Transverse colon (tissue), 4 donors: ENCODE measurements at regions not wholly inside any gene's neighbourhood (a gene's known extent, or its start where the extent isn't known, plus 50 kb on each side); places are given as distances from the start of the nearest gene placed in this dataset.

ENCODE experiments used
- POLR2A ChIP-seq: fragments of 450-650 bp; IDR thresholded peaks from one replicate; pipeline ENCODE4 v1.6.1; 2016; ENCODE audit warnings: antibody characterized with exemption, mild to moderate bottlenecking, moderate library complexity
- POLR2AphosphoS5 ChIP-seq, 3 donors: sonication (generic); formaldehyde crosslinking; IDR thresholded peaks; one replicate each; pipeline ENCODE4 v1.6.1; 2016; ENCODE audit warnings: antibody characterized with exemption in 3 of 3
- TF ChIP-seq, protein P1 (sequence below), 5 experiments: fragments of 200-600 bp in 3 of 5; fragments of 450-650 bp in 2 of 5; sonication (generic) in 3 of 5; IDR thresholded peaks; 1 replicate in 2 of 5; 2 replicates in 3 of 5; pipeline ENCODE4 v1.5.1; 2016 to 2017; ENCODE audit warnings: antibody characterized with exemption in 5 of 5, inconsistent platforms in 3 of 5, mild to moderate bottlenecking in 2 of 5, moderate library complexity in 1 of 5

DNA sequence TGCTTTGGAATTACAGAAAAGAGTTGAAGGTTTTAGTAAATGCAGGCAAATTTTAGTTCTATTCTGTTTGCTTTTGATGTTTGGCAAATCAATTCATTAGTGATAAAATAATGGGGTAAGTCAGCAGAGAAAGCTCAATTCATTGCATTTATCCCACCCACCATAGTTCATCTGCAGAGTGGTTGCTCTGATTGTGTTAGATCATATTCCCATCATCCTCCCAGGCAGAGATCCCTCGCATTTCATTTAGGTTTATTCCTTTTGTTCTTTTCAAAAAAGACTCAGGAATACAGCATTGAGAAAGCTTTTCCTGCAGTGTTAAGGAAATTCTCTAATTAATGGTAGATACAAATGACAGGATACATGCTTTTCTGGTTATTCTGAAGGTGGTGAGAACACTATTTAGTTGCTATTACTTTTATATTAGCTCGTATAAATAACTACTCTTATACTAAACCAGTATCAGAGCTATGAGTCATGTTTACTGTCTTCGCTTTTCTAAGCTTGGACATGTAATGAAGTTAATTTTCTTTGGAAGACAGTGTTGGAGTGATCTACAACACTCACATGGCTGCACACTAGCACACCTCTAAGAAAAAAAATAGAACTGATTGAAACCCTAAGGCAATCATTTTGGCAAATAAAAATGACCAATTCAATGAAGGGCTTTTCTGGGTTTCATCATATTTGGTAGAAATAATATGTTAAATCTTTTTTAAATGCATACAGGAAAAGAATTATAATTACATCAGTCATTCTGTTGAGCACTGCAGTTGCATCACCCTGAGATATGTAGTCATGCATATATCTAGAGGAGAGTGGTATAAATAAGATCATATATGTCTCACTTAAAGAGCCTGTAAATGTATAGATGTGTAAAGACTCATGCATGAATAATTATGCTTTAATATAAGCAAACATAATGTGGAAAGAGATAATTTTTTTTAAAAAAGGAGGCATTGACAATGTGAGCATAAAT is 351.6 kb downstream of the PCDH7 start:
- no peak for TF ChIP-seq POLR2A
- TF ChIP-seq POLR2AphosphoS5 (IDR thresholded peaks at IDR 0.05), result no peak
- TF ChIP-seq, protein P1, sequence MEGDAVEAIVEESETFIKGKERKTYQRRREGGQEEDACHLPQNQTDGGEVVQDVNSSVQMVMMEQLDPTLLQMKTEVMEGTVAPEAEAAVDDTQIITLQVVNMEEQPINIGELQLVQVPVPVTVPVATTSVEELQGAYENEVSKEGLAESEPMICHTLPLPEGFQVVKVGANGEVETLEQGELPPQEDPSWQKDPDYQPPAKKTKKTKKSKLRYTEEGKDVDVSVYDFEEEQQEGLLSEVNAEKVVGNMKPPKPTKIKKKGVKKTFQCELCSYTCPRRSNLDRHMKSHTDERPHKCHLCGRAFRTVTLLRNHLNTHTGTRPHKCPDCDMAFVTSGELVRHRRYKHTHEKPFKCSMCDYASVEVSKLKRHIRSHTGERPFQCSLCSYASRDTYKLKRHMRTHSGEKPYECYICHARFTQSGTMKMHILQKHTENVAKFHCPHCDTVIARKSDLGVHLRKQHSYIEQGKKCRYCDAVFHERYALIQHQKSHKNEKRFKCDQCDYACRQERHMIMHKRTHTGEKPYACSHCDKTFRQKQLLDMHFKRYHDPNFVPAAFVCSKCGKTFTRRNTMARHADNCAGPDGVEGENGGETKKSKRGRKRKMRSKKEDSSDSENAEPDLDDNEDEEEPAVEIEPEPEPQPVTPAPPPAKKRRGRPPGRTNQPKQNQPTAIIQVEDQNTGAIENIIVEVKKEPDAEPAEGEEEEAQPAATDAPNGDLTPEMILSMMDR (IDR thresholded peaks at IDR 0.05), result no peak
